GM12865 (cell line): ENCODE measurements at regions not wholly inside any gene's neighbourhood (a gene's known extent, or its start where the extent isn't known, plus 50 kb on each side); places are given as distances from the start of the nearest gene placed in this dataset.

Experiments used
- DNase-seq: peaks from one replicate; pipeline ENCODE4 v3.0.0; 2010; ENCODE audit warnings: low read depth
- H3K4me3 ChIP-seq: 2 replicates; pipeline ENCODE4 v1.5.1; 2011; ENCODE audit warnings: mild to moderate bottlenecking, low read depth, low read length, control low read depth
- TF ChIP-seq, protein P1 (sequence below): IDR thresholded peaks from 2 replicates; pipeline ENCODE4 v1.5.1; 2011; ENCODE audit warnings: low read length, control low read depth, low read depth, inconsistent platforms; ENCODE audit not compliant: insufficient read depth; ENCODE audit errors: missing control alignments

DNA sequence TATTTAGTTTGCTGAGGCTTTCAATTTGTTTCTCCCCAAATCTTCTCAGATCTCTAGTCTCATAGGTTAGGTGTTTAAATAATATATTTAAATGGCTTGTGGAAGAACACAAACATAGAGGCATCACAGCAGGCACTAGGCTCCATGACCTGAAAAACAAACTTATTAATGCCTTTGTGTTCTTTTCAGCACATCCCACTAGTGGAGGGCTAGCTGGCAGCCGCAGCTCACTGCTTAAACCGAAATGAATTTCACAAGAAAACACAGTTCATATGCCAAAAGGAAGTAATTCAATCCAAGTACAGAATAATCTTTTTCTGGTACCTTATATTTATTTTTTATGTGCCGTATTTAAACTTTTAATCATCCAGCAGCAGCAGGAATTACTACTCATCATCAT, 382.5 kb downstream of the PLK2 start:
- no peak overlapping the region for H3K4me3 ChIP-seq
- TF ChIP-seq, protein P1, sequence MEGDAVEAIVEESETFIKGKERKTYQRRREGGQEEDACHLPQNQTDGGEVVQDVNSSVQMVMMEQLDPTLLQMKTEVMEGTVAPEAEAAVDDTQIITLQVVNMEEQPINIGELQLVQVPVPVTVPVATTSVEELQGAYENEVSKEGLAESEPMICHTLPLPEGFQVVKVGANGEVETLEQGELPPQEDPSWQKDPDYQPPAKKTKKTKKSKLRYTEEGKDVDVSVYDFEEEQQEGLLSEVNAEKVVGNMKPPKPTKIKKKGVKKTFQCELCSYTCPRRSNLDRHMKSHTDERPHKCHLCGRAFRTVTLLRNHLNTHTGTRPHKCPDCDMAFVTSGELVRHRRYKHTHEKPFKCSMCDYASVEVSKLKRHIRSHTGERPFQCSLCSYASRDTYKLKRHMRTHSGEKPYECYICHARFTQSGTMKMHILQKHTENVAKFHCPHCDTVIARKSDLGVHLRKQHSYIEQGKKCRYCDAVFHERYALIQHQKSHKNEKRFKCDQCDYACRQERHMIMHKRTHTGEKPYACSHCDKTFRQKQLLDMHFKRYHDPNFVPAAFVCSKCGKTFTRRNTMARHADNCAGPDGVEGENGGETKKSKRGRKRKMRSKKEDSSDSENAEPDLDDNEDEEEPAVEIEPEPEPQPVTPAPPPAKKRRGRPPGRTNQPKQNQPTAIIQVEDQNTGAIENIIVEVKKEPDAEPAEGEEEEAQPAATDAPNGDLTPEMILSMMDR, result no peak
- DNase-seq, result no peak

DNA sequence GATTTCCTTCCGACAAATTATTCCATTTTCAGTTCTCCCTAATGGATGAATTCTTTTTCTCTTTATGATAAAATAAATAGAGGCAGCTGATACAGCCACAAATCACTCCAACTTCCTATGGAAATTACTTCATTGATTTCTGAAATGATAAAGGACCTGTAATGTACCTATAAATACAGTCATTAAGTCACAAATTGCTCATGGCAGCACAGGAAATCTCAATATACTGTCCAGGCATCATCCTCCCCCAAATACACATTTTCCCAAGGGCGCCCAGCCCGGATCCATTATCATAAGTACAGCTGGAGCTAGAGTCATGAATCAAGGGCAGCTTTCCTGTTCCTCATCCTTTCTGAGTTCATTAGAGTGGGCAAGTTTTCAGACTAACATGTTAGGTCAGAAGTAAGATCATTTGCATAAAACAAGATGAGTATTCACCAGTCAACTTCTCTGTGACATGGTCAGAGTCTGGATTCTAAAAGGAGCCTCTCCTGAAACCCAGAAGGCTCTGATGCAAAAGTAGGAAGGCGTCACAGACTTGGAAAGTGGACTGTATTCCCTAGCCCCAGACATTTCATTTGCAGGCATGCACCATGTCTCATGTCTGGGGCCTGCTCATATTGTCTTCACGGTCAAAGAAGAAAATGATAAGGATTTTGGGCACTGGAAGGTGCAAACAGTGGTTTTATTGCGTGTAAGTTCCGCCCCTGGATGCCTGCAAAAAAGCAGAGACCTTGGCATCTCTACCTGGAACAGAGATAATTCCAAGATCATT, 383.2 kb downstream of the PLK2 start:
- TF ChIP-seq, protein P1, result no peak
- H3K4me3 ChIP-seq, result no peak overlapping the region
- DNase-seq, result no peak

- H3K4me3 ChIP-seq, result no peak overlapping the region
- TF ChIP-seq, protein P1, result no peak
- no peak for DNase-seq
Observed at GRCh38 chr5:58075907-58076306, 384.0 kb downstream of the PLK2 start.

DNA sequence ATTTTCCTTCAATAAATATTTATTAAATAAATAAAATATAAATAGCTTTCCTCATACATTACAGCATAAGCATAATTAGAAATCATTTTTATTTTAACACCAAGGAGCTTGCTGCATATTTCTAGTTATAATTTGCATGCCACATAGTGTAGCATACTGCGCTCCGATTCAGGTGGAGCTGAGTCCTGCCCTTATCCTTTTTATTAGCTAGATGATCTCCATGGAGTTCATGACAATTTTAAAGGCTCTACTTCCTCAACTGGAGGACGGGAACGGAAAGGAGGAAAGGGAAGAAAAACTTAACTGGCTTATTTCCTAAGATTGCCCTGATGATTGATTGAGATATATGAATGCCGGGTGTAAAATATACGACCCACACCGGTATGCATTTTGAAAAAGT, 385.2 kb downstream of the PLK2 start:
- no peak for DNase-seq
- H3K4me3 ChIP-seq, result no peak overlapping the region
- TF ChIP-seq, protein P1, result no peak

GRCh38 chr5:58074222-58074621, 385.7 kb downstream of the PLK2 start:
- DNase-seq, result no peak
- TF ChIP-seq, protein P1, result no peak
- H3K4me3 ChIP-seq, result no peak overlapping the region

GRCh38 chr5:58073243-58073642, 386.6 kb downstream of the PLK2 start:
- no peak for DNase-seq
- TF ChIP-seq, protein P1, result no peak
- H3K4me3 ChIP-seq, result no peak overlapping the region
